GM23338 (cell line): ENCODE measurements at regions not wholly inside any gene's neighbourhood (a gene's known extent, or its start where the extent isn't known, plus 50 kb on each side); places are given as distances from the start of the nearest gene placed in this dataset.
A peak's percentile ranks its signal among the peaks of the same experiment; 100 is the strongest.

ENCODE experiments used
- ATAC-seq: fragments of 200-7000 bp; cut with Tn5 transposase; 3 replicates; pipeline ENCODE4 v1.9.1; 2020
- DNase-seq: peaks from one replicate; pipeline ENCODE4 v3.0.0-alpha.2; 2015; ENCODE audit warnings: low spot score
- H2AFZ ChIP-seq: fragments of 200-600 bp; sonication (generic); 2 replicates; pipeline ENCODE4 v1.8.0; 2016; ENCODE audit warnings: antibody characterized with exemption, mild to moderate bottlenecking, moderate library complexity
- H3F3A ChIP-seq: fragments of 200-600 bp; sonication (generic); replicated peaks from 2 replicates; pipeline ENCODE4 v1.8.0; 2017; ENCODE audit warnings: antibody characterized with exemption, mixed run types, low read depth
- H3K27ac ChIP-seq: fragments of 200-600 bp; sonication (generic); 2 replicates; pipeline ENCODE4 v1.6.1; 2016; ENCODE audit warnings: low read depth
- H3K27me3 ChIP-seq: fragments of 200-600 bp; sonication (generic); 2 replicates; pipeline ENCODE4 v1.8.0; 2016; ENCODE audit warnings: mild to moderate bottlenecking, mixed run types, moderate library complexity; ENCODE audit not compliant: insufficient read depth
- H3K36me3 ChIP-seq: fragments of 200-600 bp; sonication (generic); 2 replicates; pipeline ENCODE4 v1.8.0; 2016; ENCODE audit warnings: mild to moderate bottlenecking; ENCODE audit not compliant: insufficient read depth
- H3K4me1 ChIP-seq: fragments of 200-600 bp; sonication (generic); 2 replicates; pipeline ENCODE4 v1.8.0; 2016; ENCODE audit warnings: mild to moderate bottlenecking, moderate library complexity; ENCODE audit not compliant: insufficient read depth
- H3K4me2 ChIP-seq: fragments of 200-600 bp; sonication (generic); 2 replicates; pipeline ENCODE4 v1.7.1; 2017; ENCODE audit warnings: mixed run types
- H3K4me3 ChIP-seq: fragments of 200-600 bp; sonication (generic); 2 replicates; pipeline ENCODE4 v1.6.1; 2016; ENCODE audit warnings: mixed run types
- H3K79me2 ChIP-seq: fragments of 200-600 bp; sonication (generic); replicated peaks from 2 replicates; pipeline ENCODE4 v1.8.0; 2017; ENCODE audit warnings: mild to moderate bottlenecking; ENCODE audit not compliant: insufficient read depth
- H3K9me2 ChIP-seq: fragments of 200-600 bp; sonication (generic); 2 replicates; pipeline ENCODE4 v1.8.0; 2017; ENCODE audit not compliant: insufficient read depth
- H4K20me1 ChIP-seq: fragments of 200-600 bp; sonication (generic); replicated peaks from 2 replicates; pipeline ENCODE4 v1.8.0; 2017; ENCODE audit warnings: mild to moderate bottlenecking; ENCODE audit not compliant: insufficient read depth
- H3K27ac Mint-ChIP-seq: 2 replicates; pipeline ENCODE4 v1.8.0; 2020; ENCODE audit warnings: inconsistent platforms, mild to moderate bottlenecking, moderate library complexity, mixed read lengths
- H3K27me3 Mint-ChIP-seq: 3 replicates; pipeline ENCODE4 v1.8.0; 2022; ENCODE audit warnings: low read depth, mild to moderate bottlenecking, moderate library complexity, mixed read lengths, inconsistent platforms; ENCODE audit not compliant: insufficient read depth, poor library complexity
- H3K36me3 Mint-ChIP-seq: 3 replicates; pipeline ENCODE4 v1.8.0; 2021; ENCODE audit warnings: low read depth, mild to moderate bottlenecking, inconsistent platforms, moderate library complexity, mixed read lengths
- H3K4me1 Mint-ChIP-seq: 3 replicates; pipeline ENCODE4 v1.8.0; 2020; ENCODE audit warnings: mild to moderate bottlenecking, inconsistent platforms, mixed read lengths
- H3K4me3 Mint-ChIP-seq: 3 replicates; pipeline ENCODE4 v1.8.0; 2021; ENCODE audit warnings: moderate library complexity, mild to moderate bottlenecking, inconsistent platforms, mixed read lengths
- H3K9me3 Mint-ChIP-seq: 3 replicates; pipeline ENCODE4 v1.8.0; 2020; ENCODE audit warnings: moderate library complexity, mild to moderate bottlenecking, inconsistent platforms, mixed read lengths
- CREB1 ChIP-seq: fragments of 250-450 bp; sonication (Bioruptor Pico); IDR thresholded peaks from 2 replicates; pipeline ENCODE4 v1.5.0; 2020; ENCODE audit warnings: low read depth, mild to moderate bottlenecking, moderate library complexity
- EZH2 ChIP-seq: fragments of 200-600 bp; sonication (generic); IDR thresholded peaks from one replicate; pipeline ENCODE4 v1.8.0; 2017; ENCODE audit warnings: antibody characterized with exemption, mild to moderate bottlenecking, low read depth; ENCODE audit not compliant: unreplicated experiment
- EZH2phosphoT487 ChIP-seq: fragments of 200-600 bp; sonication (generic); IDR thresholded peaks from one replicate; pipeline ENCODE4 v1.8.1; 2018; ENCODE audit warnings: antibody characterized with exemption; ENCODE audit not compliant: unreplicated experiment
- JUNB ChIP-seq: IDR thresholded peaks from one replicate; pipeline ENCODE4 v1.6.1; 2016; ENCODE audit warnings: antibody characterized with exemption; ENCODE audit not compliant: unreplicated experiment
- NANOG ChIP-seq: IDR thresholded peaks from 2 replicates; pipeline ENCODE4 v1.6.1; 2016; ENCODE audit warnings: antibody characterized with exemption, borderline replicate concordance
- POLR2AphosphoS5 ChIP-seq: IDR thresholded peaks from 2 replicates; pipeline ENCODE4 v1.6.1; 2016; ENCODE audit warnings: antibody characterized with exemption, low read depth
- REST ChIP-seq: IDR thresholded peaks from one replicate; pipeline ENCODE4 v1.6.1; 2018; ENCODE audit warnings: antibody characterized with exemption; ENCODE audit not compliant: unreplicated experiment
- STAT1 ChIP-seq: IDR thresholded peaks from one replicate; pipeline ENCODE4 v1.6.1; 2016; ENCODE audit warnings: antibody characterized with exemption; ENCODE audit not compliant: unreplicated experiment
- ZNF114 ChIP-seq: fragments of 250-450 bp; sonication (Bioruptor Pico); IDR thresholded peaks from 2 replicates; pipeline ENCODE4 v1.5.0; 2020; ENCODE audit warnings: mild to moderate bottlenecking, moderate library complexity
- ZNF331 ChIP-seq: fragments of 250-450 bp; sonication (Bioruptor Pico); IDR thresholded peaks from 2 replicates; pipeline ENCODE4 v1.5.0; 2020; ENCODE audit warnings: low read depth, mild to moderate bottlenecking, moderate library complexity
- TF ChIP-seq, protein P1 (sequence below), 2 experiments: fragments of 200-600 bp in 1 of 2; sonication (generic) in 1 of 2; conservative IDR thresholded peaks; 2 replicates each; pipeline versions ENCODE4 v1.5.1 to v1.6.1; 2016 to 2017; ENCODE audit warnings: antibody characterized with exemption in 2 of 2, low read depth in 2 of 2, mild to moderate bottlenecking in 2 of 2, moderate library complexity in 1 of 2

DNA sequence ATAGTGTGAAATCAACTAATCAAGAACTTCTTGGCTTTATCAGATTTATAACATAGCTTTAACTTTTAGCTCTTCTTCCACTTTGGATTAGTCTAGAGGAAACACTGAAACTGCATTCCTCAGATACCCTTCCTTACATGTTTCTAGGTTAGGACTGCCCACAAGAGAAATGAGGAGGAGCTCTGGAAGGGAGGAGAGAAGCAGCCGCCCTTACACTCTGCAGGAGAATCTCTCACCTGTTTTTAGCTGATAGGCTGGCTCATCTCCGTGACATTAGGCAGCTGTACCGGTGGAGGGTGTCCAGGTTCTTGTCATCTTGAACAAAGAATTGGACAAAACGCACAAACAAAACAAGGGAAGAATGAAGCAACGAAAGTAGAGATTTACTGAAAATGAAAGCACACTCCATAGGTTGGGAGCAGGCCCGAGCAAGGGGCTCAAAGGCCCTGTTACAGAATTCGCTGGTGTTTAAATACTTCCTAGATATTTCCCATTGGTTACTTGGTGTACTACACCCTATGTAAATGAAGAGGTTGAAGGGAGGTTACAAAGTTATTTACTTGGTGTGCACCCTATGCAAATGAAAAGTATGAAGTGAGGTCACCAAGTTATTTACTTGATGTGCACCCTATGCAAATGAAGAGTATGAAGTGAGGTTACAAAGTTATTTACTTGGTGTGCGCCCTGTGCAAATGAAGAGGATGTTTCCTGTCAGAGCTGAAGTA, 524.9 kb upstream of the CHRM3 start:
- ATAC-seq (peak; percentile 40; the same call in 2 of the 3 replicates), DNase-seq (no peak)
- Histone ChIP-seq H3K36me3 (no peaks in the 10 kb centered on the region), H2AFZ (peak overlapping the region; percentile 48; the same call in 1 of the 2 replicates), H3K9me2 (no peaks in the 10 kb centered on the region), H3F3A (no peaks in the 10 kb centered on the region), H3K27ac (no peak overlapping the region), H3K4me2 (no peak overlapping the region), H4K20me1 (no peaks in the 10 kb centered on the region), H3K4me1 (no peaks in the 10 kb centered on the region), H3K27me3 (no peaks in the 10 kb centered on the region), H3K4me3 (no peak overlapping the region), H3K79me2 (no peaks in the 10 kb centered on the region)
- Mint-ChIP-seq H3K9me3 (peaks cover 4% of the 10 kb centered on the region; the same call in 2 of the 3 replicates), H3K4me1 (peaks cover 3% of the 10 kb centered on the region; the same call in 1 of the 3 replicates), H3K4me3 (no peak overlapping the region), H3K27ac (no peak overlapping the region; the same call in 1 of the 2 replicates), H3K27me3 (no peaks in the 10 kb centered on the region), H3K36me3 (no peaks in the 10 kb centered on the region)
- TF ChIP-seq STAT1 (no peak), ZNF114 (CRISPR knock-in tag) (no peak), JUNB (no peak), EZH2phosphoT487 (no peak), ZNF331 (CRISPR knock-in tag) (no peak), REST (no peak), EZH2 (no peak), CREB1 (CRISPR knock-in tag) (no peak), POLR2AphosphoS5 (no peak)
- TF ChIP-seq, protein P1, sequence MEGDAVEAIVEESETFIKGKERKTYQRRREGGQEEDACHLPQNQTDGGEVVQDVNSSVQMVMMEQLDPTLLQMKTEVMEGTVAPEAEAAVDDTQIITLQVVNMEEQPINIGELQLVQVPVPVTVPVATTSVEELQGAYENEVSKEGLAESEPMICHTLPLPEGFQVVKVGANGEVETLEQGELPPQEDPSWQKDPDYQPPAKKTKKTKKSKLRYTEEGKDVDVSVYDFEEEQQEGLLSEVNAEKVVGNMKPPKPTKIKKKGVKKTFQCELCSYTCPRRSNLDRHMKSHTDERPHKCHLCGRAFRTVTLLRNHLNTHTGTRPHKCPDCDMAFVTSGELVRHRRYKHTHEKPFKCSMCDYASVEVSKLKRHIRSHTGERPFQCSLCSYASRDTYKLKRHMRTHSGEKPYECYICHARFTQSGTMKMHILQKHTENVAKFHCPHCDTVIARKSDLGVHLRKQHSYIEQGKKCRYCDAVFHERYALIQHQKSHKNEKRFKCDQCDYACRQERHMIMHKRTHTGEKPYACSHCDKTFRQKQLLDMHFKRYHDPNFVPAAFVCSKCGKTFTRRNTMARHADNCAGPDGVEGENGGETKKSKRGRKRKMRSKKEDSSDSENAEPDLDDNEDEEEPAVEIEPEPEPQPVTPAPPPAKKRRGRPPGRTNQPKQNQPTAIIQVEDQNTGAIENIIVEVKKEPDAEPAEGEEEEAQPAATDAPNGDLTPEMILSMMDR (conservative IDR thresholded peaks at IDR 0.05; ENCODE audit: low read depth in 2 of 2) = no peak

DNA sequence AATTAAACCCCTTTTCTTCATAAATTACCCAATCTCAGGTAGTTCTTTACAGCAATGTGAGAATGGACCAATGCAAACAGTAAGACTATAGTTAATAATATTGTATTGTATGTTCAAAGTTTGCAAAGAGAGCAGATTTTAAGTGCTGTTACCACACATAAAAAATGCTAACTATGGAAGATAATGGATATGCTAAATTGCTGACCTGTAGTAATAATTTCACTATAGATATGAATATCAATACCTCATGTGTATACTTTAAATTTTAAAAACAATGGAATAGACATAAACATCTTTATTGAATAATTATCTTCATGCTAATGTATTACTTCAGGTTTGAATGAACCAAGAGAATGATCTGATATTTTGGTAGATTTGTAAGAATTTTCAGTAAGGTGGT, 552.4 kb upstream of the CHRM3 start:
- no peak for DNase-seq
- Histone ChIP-seq H3F3A (no peaks in the 10 kb centered on the region), H3K4me1 (no peaks in the 10 kb centered on the region), H3K9me2 (no peaks in the 10 kb centered on the region; the same call in 1 of the 2 replicates), H4K20me1 (no peaks in the 10 kb centered on the region), H3K4me3 (no peak overlapping the region), H3K36me3 (peaks cover 5% of the 10 kb centered on the region; the same call in 1 of the 2 replicates), H2AFZ (no peak overlapping the region), H3K79me2 (no peaks in the 10 kb centered on the region), H3K27ac (no peak overlapping the region), H3K27me3 (no peaks in the 10 kb centered on the region), H3K4me2 (no peak overlapping the region)
- Mint-ChIP-seq H3K4me3 (no peak overlapping the region), H3K4me1 (no peaks in the 10 kb centered on the region; the same call in 2 of the 3 replicates), H3K9me3 (peaks cover 46% of the 10 kb centered on the region), H3K27ac (no peak overlapping the region), H3K27me3 (no peaks in the 10 kb centered on the region), H3K36me3 (peaks cover 38% of the 10 kb centered on the region)
- no peak for ATAC-seq
- no peak for TF ChIP-seq NANOG
